Osteoblast (primary cell): ENCODE measurements at regions not wholly inside any gene's neighbourhood (a gene's known extent, or its start where the extent isn't known, plus 50 kb on each side); places are given as distances from the start of the nearest gene placed in this dataset.
A peak's percentile ranks its signal among the peaks of the same experiment; 100 is the strongest.

ENCODE experiments used
- DNase-seq: peaks from one replicate; pipeline ENCODE4 v3.0.0; 2011; ENCODE audit warnings: low spot score, mixed read lengths; ENCODE audit not compliant: insufficient read length; ENCODE audit errors: missing footprints
- H2AFZ ChIP-seq: 2 replicates; pipeline ENCODE4 v1.6.0; 2011; ENCODE audit warnings: mild to moderate bottlenecking, low read length
- H3K27ac ChIP-seq: 2 replicates; pipeline ENCODE4 v1.5.1; 2011; ENCODE audit warnings: mild to moderate bottlenecking, low read depth, low read length, moderate library complexity
- H3K27me3 ChIP-seq: 2 replicates; pipeline ENCODE4 v1.6.0; 2012; ENCODE audit warnings: mild to moderate bottlenecking, control low read depth, inconsistent platforms, low read length, moderate library complexity; ENCODE audit not compliant: insufficient read depth
- H3K36me3 ChIP-seq: 2 replicates; pipeline ENCODE4 v1.5.1; 2011; ENCODE audit warnings: mild to moderate bottlenecking, low read length, control low read depth, moderate library complexity; ENCODE audit not compliant: insufficient read depth
- H3K4me1 ChIP-seq: 2 replicates; pipeline ENCODE4 v1.5.1; 2011; ENCODE audit warnings: mild to moderate bottlenecking, low read length, control low read depth, moderate library complexity; ENCODE audit not compliant: insufficient read depth
- H3K4me2 ChIP-seq: 2 replicates; pipeline ENCODE4 v1.6.0; 2011; ENCODE audit warnings: mild to moderate bottlenecking, low read length; ENCODE audit not compliant: insufficient read depth
- H3K4me3 ChIP-seq: fragments of 200-600 bp; sonication (generic); 3 replicates; pipeline ENCODE4 v1.5.1; 2012; ENCODE audit warnings: mild to moderate bottlenecking, low read length, inconsistent platforms; ENCODE audit not compliant: insufficient read depth
- H3K79me2 ChIP-seq: 2 replicates; pipeline ENCODE4 v1.6.0; 2012; ENCODE audit warnings: mild to moderate bottlenecking, low read length, control low read depth, inconsistent platforms; ENCODE audit not compliant: insufficient read depth
- H3K9me3 ChIP-seq: 2 replicates; pipeline ENCODE4 v1.5.1; 2011; ENCODE audit warnings: low read depth, low read length, control low read depth
- H4K20me1 ChIP-seq: 2 replicates; pipeline ENCODE4 v1.6.0; 2012; ENCODE audit warnings: mild to moderate bottlenecking, low read length, control low read depth; ENCODE audit not compliant: insufficient read depth
- TF ChIP-seq, protein P1 (sequence below): IDR thresholded peaks from 2 replicates; pipeline ENCODE4 v1.5.1; 2011; ENCODE audit warnings: mild to moderate bottlenecking, low read depth, low read length, moderate library complexity; ENCODE audit errors: extremely low read depth

DNA sequence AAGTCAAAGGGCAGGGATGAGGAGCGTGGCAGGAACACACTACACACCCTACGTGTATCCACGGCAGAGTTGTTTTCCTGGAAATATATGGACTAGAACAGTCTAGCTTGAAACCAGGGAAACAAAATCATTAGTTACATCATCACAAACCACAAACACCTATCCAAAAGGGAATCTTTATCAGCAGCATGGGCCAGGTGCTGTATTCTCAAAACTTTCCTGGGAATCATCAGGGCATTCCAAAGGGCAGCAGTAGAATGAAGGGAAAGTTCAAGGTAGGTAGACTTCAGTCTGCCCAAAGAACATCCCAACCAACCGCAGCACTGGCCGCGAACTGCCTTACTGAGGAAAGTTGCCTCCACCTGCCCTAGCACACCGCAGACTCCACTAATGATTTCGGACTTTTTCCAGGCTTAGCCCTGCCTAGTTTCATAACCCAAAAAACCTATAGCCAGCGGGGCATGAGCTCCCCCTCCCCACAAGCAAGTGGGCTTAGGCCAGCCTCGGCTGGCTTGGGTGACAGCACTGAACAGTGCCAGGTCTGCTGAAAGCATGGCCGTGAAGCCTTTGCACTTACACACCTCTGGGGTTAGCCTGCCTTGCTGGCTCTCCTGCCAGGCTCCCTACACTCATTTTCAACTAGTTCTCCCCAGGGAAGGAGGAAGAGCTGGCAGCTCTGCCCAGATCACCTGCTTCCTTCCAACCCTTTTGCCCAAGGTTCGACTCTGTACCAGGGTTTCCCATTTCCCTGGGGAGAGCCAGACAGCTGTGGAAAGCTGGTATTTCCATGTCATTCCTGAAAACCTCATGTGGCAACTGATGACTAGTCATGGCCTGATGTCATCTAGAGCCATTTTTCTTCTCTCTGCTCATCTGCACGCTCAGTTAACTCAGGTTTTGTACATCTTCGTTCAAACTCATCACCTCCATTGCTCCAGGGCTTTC is 77.3 kb upstream of the UBAC2 start:
- Histone ChIP-seq H3K79me2 (no peaks in the 10 kb centered on the region), H4K20me1 (no peaks in the 10 kb centered on the region), H3K27ac (no peak overlapping the region), H3K36me3 (no peaks in the 10 kb centered on the region), H3K4me2 (no peak overlapping the region), H3K27me3 (no peaks in the 10 kb centered on the region), H2AFZ (no peak overlapping the region), H3K9me3 (no peaks in the 10 kb centered on the region), H3K4me3 (no peak overlapping the region), H3K4me1 (peaks cover 24% of the 10 kb centered on the region)
- TF ChIP-seq, protein P1, sequence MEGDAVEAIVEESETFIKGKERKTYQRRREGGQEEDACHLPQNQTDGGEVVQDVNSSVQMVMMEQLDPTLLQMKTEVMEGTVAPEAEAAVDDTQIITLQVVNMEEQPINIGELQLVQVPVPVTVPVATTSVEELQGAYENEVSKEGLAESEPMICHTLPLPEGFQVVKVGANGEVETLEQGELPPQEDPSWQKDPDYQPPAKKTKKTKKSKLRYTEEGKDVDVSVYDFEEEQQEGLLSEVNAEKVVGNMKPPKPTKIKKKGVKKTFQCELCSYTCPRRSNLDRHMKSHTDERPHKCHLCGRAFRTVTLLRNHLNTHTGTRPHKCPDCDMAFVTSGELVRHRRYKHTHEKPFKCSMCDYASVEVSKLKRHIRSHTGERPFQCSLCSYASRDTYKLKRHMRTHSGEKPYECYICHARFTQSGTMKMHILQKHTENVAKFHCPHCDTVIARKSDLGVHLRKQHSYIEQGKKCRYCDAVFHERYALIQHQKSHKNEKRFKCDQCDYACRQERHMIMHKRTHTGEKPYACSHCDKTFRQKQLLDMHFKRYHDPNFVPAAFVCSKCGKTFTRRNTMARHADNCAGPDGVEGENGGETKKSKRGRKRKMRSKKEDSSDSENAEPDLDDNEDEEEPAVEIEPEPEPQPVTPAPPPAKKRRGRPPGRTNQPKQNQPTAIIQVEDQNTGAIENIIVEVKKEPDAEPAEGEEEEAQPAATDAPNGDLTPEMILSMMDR: no peak
- peak; percentile 55 for DNase-seq

DNA sequence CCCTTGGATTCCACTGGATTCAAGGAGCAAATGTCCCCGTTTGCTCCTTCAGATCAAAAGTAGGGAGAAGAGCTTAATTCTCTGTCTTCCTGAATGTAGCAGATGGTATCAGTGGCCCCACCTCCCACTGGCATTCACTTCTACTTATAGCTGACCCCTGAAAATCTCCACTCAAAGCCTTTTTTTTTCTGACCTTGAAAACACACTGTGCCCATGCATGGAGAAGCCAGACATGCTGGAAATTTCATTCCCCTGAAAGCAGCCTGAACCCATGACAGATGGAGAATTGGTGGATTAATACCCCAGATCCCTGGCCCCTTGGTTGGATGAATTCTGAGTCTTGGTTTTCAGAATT is 76.6 kb upstream of the UBAC2 start:
- no peak overlapping the region for H3K4me3 ChIP-seq
- no peak overlapping the region for H2AFZ ChIP-seq
- H3K36me3 ChIP-seq: no peaks in the 10 kb centered on the region
- no peak overlapping the region for H3K27ac ChIP-seq
- TF ChIP-seq, protein P1: no peak
- DNase-seq: no peak
- H3K9me3 ChIP-seq: no peaks in the 10 kb centered on the region
- peaks cover 24% of the 10 kb centered on the region for H3K4me1 ChIP-seq
- H3K79me2 ChIP-seq: no peaks in the 10 kb centered on the region
- H4K20me1 ChIP-seq: no peaks in the 10 kb centered on the region
- H3K4me2 ChIP-seq: peak overlapping the region; percentile 75
- no peaks in the 10 kb centered on the region for H3K27me3 ChIP-seq

DNA sequence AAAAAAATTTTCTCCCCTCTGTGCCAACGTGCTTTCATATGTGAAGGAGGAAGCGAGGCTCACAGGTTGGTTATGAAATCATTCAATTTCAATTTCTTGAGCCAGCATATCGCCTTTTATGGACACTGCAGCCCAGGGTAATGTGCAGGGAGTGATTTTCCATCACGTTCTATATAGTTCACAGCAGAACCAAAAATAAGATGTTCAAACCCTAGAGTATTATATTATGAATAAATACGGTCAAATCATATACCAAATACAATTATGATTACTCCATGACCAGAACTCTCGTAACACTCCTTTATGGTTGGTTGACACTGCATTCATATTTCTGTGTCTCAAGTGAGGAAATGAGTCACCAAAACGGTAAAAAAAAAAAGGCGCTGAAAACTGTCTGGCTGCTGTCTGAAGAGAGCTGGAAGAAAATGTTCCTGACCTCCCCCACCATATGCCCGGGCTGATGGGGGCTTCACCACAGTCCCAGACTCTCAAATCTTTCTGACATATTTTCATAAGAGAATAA is 75.8 kb upstream of the UBAC2 start:
- H2AFZ ChIP-seq: peak overlapping the region; percentile 4
- H3K27ac ChIP-seq: peak overlapping the region; percentile 36
- peak overlapping the region; percentile 36 for H3K4me3 ChIP-seq
- H3K27me3 ChIP-seq: no peaks in the 10 kb centered on the region
- peak overlapping the region; percentile 75 for H3K4me2 ChIP-seq
- H3K79me2 ChIP-seq: no peaks in the 10 kb centered on the region
- DNase-seq: peak; percentile 73
- no peaks in the 10 kb centered on the region for H3K36me3 ChIP-seq
- H4K20me1 ChIP-seq: no peaks in the 10 kb centered on the region
- peaks cover 24% of the 10 kb centered on the region for H3K4me1 ChIP-seq
- H3K9me3 ChIP-seq: no peaks in the 10 kb centered on the region
- TF ChIP-seq, protein P1: no peak

DNA sequence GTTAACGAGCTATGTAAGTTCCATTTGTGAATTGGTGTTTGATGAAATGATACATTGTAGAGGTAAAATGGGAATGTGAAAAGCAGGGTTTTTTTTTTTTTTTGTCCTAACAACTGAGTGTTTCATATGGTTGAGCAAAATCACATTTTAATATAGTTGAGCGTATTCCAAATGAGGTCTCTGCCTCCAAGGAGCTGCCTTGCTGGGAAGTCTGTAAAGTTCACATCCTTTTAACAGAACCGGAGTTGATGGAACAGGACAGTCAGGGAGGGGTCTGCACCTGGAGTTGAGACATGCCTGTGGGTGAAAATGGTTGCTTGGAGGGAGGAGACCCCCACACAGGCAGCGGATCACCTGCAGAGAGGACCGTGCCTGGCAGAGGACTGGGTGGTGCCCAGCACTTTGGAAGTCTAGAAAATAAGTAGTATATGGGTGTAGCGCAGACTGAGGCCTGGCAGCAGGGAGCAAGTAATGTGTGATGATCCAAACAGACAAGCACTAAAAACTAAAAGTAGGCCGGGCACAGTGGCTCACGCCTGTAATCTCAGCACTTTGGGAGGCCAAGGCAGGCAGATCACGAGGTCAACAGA is 75.2 kb upstream of the UBAC2 start:
- H3K79me2 ChIP-seq: no peaks in the 10 kb centered on the region
- no peaks in the 10 kb centered on the region for H3K36me3 ChIP-seq
- H3K27me3 ChIP-seq: no peaks in the 10 kb centered on the region
- peaks cover 24% of the 10 kb centered on the region for H3K4me1 ChIP-seq
- H3K4me3 ChIP-seq: no peak overlapping the region
- H4K20me1 ChIP-seq: no peaks in the 10 kb centered on the region
- DNase-seq: peak; percentile 59
- H3K9me3 ChIP-seq: no peaks in the 10 kb centered on the region
- peak overlapping the region; percentile 45 for H2AFZ ChIP-seq
- peak overlapping the region; percentile 75 for H3K4me2 ChIP-seq
- TF ChIP-seq, protein P1: no peak
- no peak overlapping the region for H3K27ac ChIP-seq
